Aorta (tissue), 5 donors: ENCODE measurements at regions not wholly inside any gene's neighbourhood (a gene's known extent, or its start where the extent isn't known, plus 50 kb on each side); places are given as distances from the start of the nearest gene placed in this dataset.
A peak's percentile ranks its signal among the peaks of the same experiment; 100 is the strongest.

Experiments used
- ATAC-seq: fragments of 200-7000 bp; cut with Tn5 transposase; one replicate; pipeline ENCODE4 v1.9.1; 2022; ENCODE audit warnings: moderate library complexity; ENCODE audit not compliant: low FRiP score
- DNase-seq, 2 donors: peaks; one replicate each; pipeline ENCODE4 v3.0.0-alpha.2; 2020
- H3K27ac ChIP-seq, 2 donors: one replicate each; pipeline ENCODE4 v1.5.1; 2013; ENCODE audit warnings: low read length in 2 of 2, mild to moderate bottlenecking in 2 of 2, moderate library complexity in 2 of 2, control low read depth in 1 of 2, inconsistent platforms in 1 of 2, low read depth in 1 of 2
- H3K27me3 ChIP-seq, 2 donors: one replicate each; pipeline ENCODE4 v1.6.1; 2013; ENCODE audit warnings: control low read depth in 1 of 2, low read length in 1 of 2, mild to moderate bottlenecking in 1 of 2, moderate library complexity in 1 of 2; ENCODE audit not compliant: insufficient read depth in 2 of 2, control insufficient read depth in 1 of 2
- H3K36me3 ChIP-seq, 2 donors: one replicate each; pipeline ENCODE4 v1.6.1; 2013; ENCODE audit warnings: control low read depth in 1 of 2, low read length in 1 of 2, mild to moderate bottlenecking in 1 of 2; ENCODE audit not compliant: insufficient read depth in 2 of 2, control insufficient read depth in 1 of 2
- H3K4me1 ChIP-seq, 2 donors: one replicate each; pipeline ENCODE4 v1.6.1; 2013; ENCODE audit warnings: low read length in 2 of 2, control low read depth in 1 of 2, mild to moderate bottlenecking in 1 of 2, moderate library complexity in 1 of 2; ENCODE audit not compliant: insufficient read depth in 2 of 2, control insufficient read depth in 1 of 2
- H3K4me3 ChIP-seq, 2 donors: one replicate each; pipeline ENCODE4 v1.5.1; 2013; ENCODE audit warnings: low read length in 2 of 2, control low read depth in 1 of 2, mild to moderate bottlenecking in 1 of 2
- H3K9me3 ChIP-seq: one replicate; pipeline ENCODE4 v1.6.1; 2013; ENCODE audit warnings: mild to moderate bottlenecking, low read length; ENCODE audit not compliant: control insufficient read depth
- WGBS, 2 donors: extraction: QIAGEN DNeasy Blood & Tissue Kit; methylation state at CpG; one replicate each; pipeline ENCODE4 v1.1.7; 2013; 5-methylcytosine and 5-hydroxymethylcytosine counted together
- intact Hi-C, 2 donors: fragments of 100-400 bp; cut with DNase I; formaldehyde crosslinking; loops; one replicate each; pipeline versions ENCODE4 v1.14.2 to v1.15.0; 2022
- donor health status: healthy with polysubstance abuse.
- donor health status: Bipolar disorder and iron deficiency.
- donor health status: DM: no; HTN: no; CAD: no.
- donor health status: DM: no; HTN: no; CAD: no.
- donor health status: DM: yes; HTN: yes; CAD: no.

DNA sequence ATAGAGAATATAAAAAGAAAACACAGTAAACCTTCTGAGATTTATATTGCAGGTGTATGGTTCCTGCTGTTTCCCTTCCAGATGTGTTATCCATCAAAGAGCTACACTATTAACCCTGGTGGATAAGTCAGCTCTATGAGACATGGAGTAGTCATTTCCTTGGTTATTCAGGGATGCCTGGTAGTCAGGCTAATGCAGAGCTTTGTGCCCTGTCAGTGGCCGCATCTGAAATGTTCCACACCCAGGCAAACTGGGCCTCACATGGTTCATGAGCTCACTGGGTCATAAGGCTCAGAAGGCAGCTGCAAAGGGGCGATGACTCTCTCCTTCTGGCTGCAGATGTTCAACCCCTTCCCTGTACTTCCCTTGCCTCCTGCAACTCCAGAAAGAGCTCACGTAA is 473.6 kb downstream of the EPHA7 start:
- 88 to 92% methylated on average over 3 of the region's 3 CpGs for WGBS, 2 donors
- Histone ChIP-seq H3K36me3 (no peaks in the 10 kb centered on the region), H3K9me3 (no peaks in the 10 kb centered on the region), H3K27ac (no peak overlapping the region), H3K27me3 (no peaks in the 10 kb centered on the region), H3K4me1 (no peaks in the 10 kb centered on the region), H3K4me3 (no peak overlapping the region)
- DNase-seq (no peak), ATAC-seq (no peak)
- intact Hi-C loops, result no loop called here

- H3K27ac ChIP-seq, result no peak overlapping the region
- intact Hi-C loops, result no loop called here
- DNase-seq (no peak), ATAC-seq (no peak)
- no peaks in the 10 kb centered on the region for H3K36me3 ChIP-seq
- H3K4me1 ChIP-seq, result no peaks in the 10 kb centered on the region
- H3K9me3 ChIP-seq, result no peaks in the 10 kb centered on the region
- no peaks in the 10 kb centered on the region for H3K27me3 ChIP-seq
- H3K4me3 ChIP-seq, result no peak overlapping the region
- WGBS, 2 donors, result 88% methylated on average over 1 of the region's 1 CpG
Observed at GRCh38 chr6:92944132-92944531, 475.2 kb downstream of the EPHA7 start.

- Histone ChIP-seq H3K9me3 (no peaks in the 10 kb centered on the region), H3K27ac (no peak overlapping the region), H3K4me3 (no peak overlapping the region), H3K36me3 (no peaks in the 10 kb centered on the region), H3K27me3 (no peaks in the 10 kb centered on the region), H3K4me1 (no peaks in the 10 kb centered on the region)
- ATAC-seq (no peak), DNase-seq (no peak)
- intact Hi-C loops, result no loop called here
Observed at GRCh38 chr6:92942549-92942948, 476.8 kb downstream of the EPHA7 start.

DNA sequence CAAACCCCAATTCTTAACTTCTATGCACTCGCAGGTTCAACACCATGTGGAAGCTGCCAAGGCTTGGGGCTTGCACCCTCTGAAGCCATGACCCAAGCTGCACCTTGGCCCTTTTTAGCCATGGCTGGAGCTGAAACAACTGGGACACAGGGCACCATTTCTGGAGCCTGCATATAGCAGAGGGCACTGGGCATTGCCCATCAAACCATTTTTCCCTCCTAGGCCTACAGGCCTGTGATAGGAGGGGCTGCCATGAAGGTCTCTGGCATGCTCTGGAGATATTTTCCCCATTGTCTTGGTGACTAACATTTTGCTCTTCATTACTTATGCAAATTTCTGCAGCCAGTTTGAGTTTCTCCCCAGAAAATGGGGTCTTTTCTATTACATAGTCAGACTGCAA is 484.7 kb downstream of the EPHA7 start:
- Histone ChIP-seq H3K9me3 (peaks cover 2% of the 10 kb centered on the region), H3K36me3 (no peaks in the 10 kb centered on the region), H3K27me3 (no peaks in the 10 kb centered on the region), H3K4me3 (no peak overlapping the region), H3K4me1 (no peaks in the 10 kb centered on the region), H3K27ac (no peak overlapping the region)
- 92 to 95% methylated on average over 1 of the region's 1 CpG for WGBS, 2 donors
- intact Hi-C loops, result no loop called here
- no peak for ATAC-seq
- no peak for DNase-seq

- ATAC-seq (no peak), DNase-seq (no peak)
- Histone ChIP-seq H3K27ac (no peak overlapping the region), H3K4me1 (no peaks in the 10 kb centered on the region), H3K4me3 (no peak overlapping the region), H3K27me3 (no peaks in the 10 kb centered on the region), H3K36me3 (no peaks in the 10 kb centered on the region), H3K9me3 (no peaks in the 10 kb centered on the region)
- intact Hi-C loops, result no loop called here
- 54 to 63% methylated on average over 5 of the region's 5 CpGs for WGBS, 2 donors
Observed at GRCh38 chr6:92930171-92930570, 489.2 kb downstream of the EPHA7 start.

DNA sequence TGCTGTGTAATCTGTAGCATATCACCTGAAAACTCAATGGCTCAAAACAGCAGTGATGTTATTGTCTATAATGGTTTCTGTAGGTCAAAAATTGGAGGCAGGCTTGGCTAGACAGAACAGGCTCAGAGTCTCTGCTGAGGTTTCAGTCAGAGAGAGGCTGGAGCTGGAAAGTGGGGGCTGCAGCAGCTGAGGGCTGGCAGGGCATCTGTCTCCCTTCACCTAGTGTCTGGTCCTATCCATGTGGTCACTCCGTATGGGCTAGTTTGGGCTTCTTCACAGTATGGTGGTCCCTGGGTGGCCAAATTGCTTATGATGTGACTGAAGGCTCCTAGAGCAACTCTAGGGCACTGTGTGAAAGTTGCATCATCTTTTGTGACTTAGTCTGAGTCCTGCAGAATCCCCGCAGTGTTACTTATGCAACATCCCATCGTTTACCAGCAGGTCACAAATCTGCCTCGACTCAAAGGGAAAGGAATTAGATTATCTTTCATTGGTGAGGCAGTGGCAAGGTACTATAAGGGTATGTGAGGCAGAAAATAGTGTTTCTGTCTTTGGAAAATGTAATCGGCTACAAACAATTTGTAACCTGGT is 497.0 kb downstream of the EPHA7 start:
- DNase-seq (no peak), ATAC-seq (peak; percentile 19)
- Histone ChIP-seq H3K4me3 (no peak overlapping the region), H3K27me3 (no peaks in the 10 kb centered on the region), H3K27ac (no peak overlapping the region), H3K4me1 (no peaks in the 10 kb centered on the region), H3K9me3 (no peaks in the 10 kb centered on the region), H3K36me3 (no peaks in the 10 kb centered on the region)
- WGBS, 2 donors, result 67 to 71% methylated on average over 5 of the region's 5 CpGs
- intact Hi-C loops, result no loop called here

- Histone ChIP-seq H3K36me3 (no peaks in the 10 kb centered on the region), H3K27me3 (no peaks in the 10 kb centered on the region), H3K27ac (no peak overlapping the region), H3K9me3 (no peaks in the 10 kb centered on the region), H3K4me1 (no peaks in the 10 kb centered on the region), H3K4me3 (no peak overlapping the region)
- no peak for DNase-seq
- 85 to 86% methylated on average over 2 of the region's 2 CpGs for WGBS, 2 donors
- no peak for ATAC-seq
- intact Hi-C loops, result no loop called here
Observed at GRCh38 chr6:92915466-92915865, 503.9 kb downstream of the EPHA7 start.

- intact Hi-C loops, result no loop called here
- H3K9me3 ChIP-seq, result no peaks in the 10 kb centered on the region
- no peaks in the 10 kb centered on the region for H3K4me1 ChIP-seq
- no peaks in the 10 kb centered on the region for H3K36me3 ChIP-seq
- no peak for ATAC-seq
- H3K27ac ChIP-seq, result no peak overlapping the region
- no peak for DNase-seq
- WGBS, 2 donors, result 98 to 100% methylated on average over 1 of the region's 1 CpG
- no peak overlapping the region for H3K4me3 ChIP-seq
- H3K27me3 ChIP-seq, result no peaks in the 10 kb centered on the region
Observed at GRCh38 chr6:92911301-92911700, 508.1 kb downstream of the EPHA7 start.

DNA sequence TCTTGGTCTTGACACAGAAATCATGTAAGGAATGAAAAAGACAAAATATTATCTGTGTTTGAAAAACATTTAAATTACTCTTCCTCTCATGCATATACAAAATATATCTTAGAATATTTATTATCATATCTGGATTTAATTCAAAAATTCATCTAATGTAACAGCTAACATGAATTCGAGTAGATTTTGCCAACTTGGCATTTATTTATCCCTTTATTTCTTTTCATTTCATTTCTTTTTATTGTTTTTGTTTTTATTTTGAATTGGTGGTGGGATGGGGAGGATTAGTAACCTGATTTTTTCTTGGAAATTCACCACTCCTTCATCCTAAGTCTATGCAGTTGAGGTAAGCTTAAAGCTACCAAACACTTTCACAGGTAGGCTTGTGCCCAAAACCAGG is 508.7 kb downstream of the EPHA7 start:
- intact Hi-C loops, result no loop called here
- DNase-seq (no peak), ATAC-seq (no peak)
- H3K36me3 ChIP-seq, result no peaks in the 10 kb centered on the region
- no peak overlapping the region for H3K4me3 ChIP-seq
- no peaks in the 10 kb centered on the region for H3K4me1 ChIP-seq
- no peak overlapping the region for H3K27ac ChIP-seq
- 76 to 85% methylated on average over 1 of the region's 1 CpG for WGBS, 2 donors
- no peaks in the 10 kb centered on the region for H3K27me3 ChIP-seq
- no peaks in the 10 kb centered on the region for H3K9me3 ChIP-seq
